K562 (cell line): ENCODE measurements at regions not wholly inside any gene's neighbourhood (a gene's known extent, or its start where the extent isn't known, plus 50 kb on each side); places are given as distances from the start of the nearest gene placed in this dataset.

Experiments used
- BHLHE40 ChIP-seq: IDR thresholded peaks from 2 replicates; pipeline ENCODE4 v1.6.1; 2011; ENCODE audit warnings: low read length, improper control_type of control experiment
- HDAC1 ChIP-seq, 2 experiments: fragments of 450-650 bp; IDR thresholded peaks; 2 replicates each; pipeline ENCODE4 v1.6.1; 2016 to 2017; ENCODE audit warnings: inconsistent platforms in 1 of 2, mild to moderate bottlenecking in 1 of 2, moderate library complexity in 1 of 2
- PHF20 ChIP-seq: fragments of 450-650 bp; IDR thresholded peaks from 2 replicates; pipeline ENCODE4 v1.6.1; 2018; ENCODE audit not compliant: partially characterized antibody
- RNF2 ChIP-seq: sonication (generic); IDR thresholded peaks from 2 replicates; pipeline ENCODE4 v1.6.1; 2016
- SLC30A9 ChIP-seq: fragments of 250-450 bp; sonication (Bioruptor Pico); IDR thresholded peaks from 2 replicates; pipeline ENCODE4 v1.8.0; 2022; ENCODE audit warnings: mild to moderate bottlenecking, moderate library complexity
- SMAD3 ChIP-seq: fragments of 450-650 bp; formaldehyde crosslinking; conservative IDR thresholded peaks from 2 replicates; pipeline ENCODE4 v1.4.0; 2020; ENCODE audit warnings: mild to moderate bottlenecking
- ZNF24 ChIP-seq: fragments of 450-650 bp; IDR thresholded peaks from 2 replicates; pipeline ENCODE4 v1.6.1; 2016
- TF ChIP-seq, protein P1 (sequence below), 3 experiments: IDR thresholded peaks in 2 of 3; conservative IDR thresholded peaks in 1 of 3; 2 replicates each; pipeline ENCODE4 v1.5.1; 2011 to 2012; ENCODE audit warnings: low read length in 3 of 3, mild to moderate bottlenecking in 3 of 3, control low read depth in 2 of 3, improper control_type of control experiment in 1 of 3, inconsistent platforms in 1 of 3, low read depth in 1 of 3, mixed read lengths in 1 of 3, moderate library complexity in 1 of 3; ENCODE audit not compliant: insufficient read depth in 2 of 3
- TF ChIP-seq, protein P2 (sequence below): fragments of 200-800 bp; sonication (Bioruptor generic); IDR thresholded peaks from 2 replicates; pipeline ENCODE4 v1.6.1; 2016; ENCODE audit warnings: missing genetic modification characterization, missing compliant biosample characterization
- TF ChIP-seq, protein P3 (sequence below): fragments of 150-350 bp; IDR thresholded peaks from 2 replicates; pipeline ENCODE4 v1.6.1; 2014; ENCODE audit warnings: low read depth, mild to moderate bottlenecking, low read length, borderline replicate concordance

DNA sequence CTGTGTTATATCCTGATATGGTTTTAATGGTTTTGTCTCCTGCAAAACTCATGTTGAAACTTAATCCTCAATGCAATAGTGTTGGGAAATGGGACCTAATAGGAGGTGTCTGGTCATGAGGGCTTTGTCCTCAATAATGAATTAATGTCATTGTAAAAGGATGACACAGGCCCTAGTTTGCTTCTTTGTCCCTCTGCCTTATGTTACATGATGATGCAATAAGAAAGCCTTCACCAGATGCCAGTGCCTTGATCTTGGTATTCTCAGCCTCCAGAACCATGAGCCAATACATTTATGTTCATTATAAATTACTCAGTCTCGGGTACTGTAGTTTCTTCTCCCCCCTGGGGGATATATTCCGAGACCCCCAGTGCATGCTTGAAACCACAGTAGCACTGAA, 1247.4 kb upstream of the SORCS1 start:
- no peak for TF ChIP-seq PHF20
- TF ChIP-seq HDAC1 (IDR thresholded peaks at IDR 0.05), result no peak
- TF ChIP-seq, protein P1, sequence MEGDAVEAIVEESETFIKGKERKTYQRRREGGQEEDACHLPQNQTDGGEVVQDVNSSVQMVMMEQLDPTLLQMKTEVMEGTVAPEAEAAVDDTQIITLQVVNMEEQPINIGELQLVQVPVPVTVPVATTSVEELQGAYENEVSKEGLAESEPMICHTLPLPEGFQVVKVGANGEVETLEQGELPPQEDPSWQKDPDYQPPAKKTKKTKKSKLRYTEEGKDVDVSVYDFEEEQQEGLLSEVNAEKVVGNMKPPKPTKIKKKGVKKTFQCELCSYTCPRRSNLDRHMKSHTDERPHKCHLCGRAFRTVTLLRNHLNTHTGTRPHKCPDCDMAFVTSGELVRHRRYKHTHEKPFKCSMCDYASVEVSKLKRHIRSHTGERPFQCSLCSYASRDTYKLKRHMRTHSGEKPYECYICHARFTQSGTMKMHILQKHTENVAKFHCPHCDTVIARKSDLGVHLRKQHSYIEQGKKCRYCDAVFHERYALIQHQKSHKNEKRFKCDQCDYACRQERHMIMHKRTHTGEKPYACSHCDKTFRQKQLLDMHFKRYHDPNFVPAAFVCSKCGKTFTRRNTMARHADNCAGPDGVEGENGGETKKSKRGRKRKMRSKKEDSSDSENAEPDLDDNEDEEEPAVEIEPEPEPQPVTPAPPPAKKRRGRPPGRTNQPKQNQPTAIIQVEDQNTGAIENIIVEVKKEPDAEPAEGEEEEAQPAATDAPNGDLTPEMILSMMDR (IDR thresholded peaks at IDR 0.05 in 2 of 3, conservative IDR thresholded peaks at IDR 0.05 in 1 of 3; ENCODE audit: insufficient read depth in 2 of 3, low read depth in 1 of 3, low read length in 3 of 3), result no peak
- TF ChIP-seq RNF2, result no peak
- TF ChIP-seq BHLHE40, result no peak
- TF ChIP-seq, protein P2, sequence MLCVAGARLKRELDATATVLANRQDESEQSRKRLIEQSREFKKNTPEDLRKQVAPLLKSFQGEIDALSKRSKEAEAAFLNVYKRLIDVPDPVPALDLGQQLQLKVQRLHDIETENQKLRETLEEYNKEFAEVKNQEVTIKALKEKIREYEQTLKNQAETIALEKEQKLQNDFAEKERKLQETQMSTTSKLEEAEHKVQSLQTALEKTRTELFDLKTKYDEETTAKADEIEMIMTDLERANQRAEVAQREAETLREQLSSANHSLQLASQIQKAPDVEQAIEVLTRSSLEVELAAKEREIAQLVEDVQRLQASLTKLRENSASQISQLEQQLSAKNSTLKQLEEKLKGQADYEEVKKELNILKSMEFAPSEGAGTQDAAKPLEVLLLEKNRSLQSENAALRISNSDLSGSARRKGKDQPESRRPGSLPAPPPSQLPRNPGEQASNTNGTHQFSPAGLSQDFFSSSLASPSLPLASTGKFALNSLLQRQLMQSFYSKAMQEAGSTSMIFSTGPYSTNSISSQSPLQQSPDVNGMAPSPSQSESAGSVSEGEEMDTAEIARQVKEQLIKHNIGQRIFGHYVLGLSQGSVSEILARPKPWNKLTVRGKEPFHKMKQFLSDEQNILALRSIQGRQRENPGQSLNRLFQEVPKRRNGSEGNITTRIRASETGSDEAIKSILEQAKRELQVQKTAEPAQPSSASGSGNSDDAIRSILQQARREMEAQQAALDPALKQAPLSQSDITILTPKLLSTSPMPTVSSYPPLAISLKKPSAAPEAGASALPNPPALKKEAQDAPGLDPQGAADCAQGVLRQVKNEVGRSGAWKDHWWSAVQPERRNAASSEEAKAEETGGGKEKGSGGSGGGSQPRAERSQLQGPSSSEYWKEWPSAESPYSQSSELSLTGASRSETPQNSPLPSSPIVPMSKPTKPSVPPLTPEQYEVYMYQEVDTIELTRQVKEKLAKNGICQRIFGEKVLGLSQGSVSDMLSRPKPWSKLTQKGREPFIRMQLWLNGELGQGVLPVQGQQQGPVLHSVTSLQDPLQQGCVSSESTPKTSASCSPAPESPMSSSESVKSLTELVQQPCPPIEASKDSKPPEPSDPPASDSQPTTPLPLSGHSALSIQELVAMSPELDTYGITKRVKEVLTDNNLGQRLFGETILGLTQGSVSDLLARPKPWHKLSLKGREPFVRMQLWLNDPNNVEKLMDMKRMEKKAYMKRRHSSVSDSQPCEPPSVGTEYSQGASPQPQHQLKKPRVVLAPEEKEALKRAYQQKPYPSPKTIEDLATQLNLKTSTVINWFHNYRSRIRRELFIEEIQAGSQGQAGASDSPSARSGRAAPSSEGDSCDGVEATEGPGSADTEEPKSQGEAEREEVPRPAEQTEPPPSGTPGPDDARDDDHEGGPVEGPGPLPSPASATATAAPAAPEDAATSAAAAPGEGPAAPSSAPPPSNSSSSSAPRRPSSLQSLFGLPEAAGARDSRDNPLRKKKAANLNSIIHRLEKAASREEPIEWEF (CRISPR knock-in tag), result no peak
- no peak for TF ChIP-seq SMAD3 (CRISPR knock-in tag)
- TF ChIP-seq, protein P3, sequence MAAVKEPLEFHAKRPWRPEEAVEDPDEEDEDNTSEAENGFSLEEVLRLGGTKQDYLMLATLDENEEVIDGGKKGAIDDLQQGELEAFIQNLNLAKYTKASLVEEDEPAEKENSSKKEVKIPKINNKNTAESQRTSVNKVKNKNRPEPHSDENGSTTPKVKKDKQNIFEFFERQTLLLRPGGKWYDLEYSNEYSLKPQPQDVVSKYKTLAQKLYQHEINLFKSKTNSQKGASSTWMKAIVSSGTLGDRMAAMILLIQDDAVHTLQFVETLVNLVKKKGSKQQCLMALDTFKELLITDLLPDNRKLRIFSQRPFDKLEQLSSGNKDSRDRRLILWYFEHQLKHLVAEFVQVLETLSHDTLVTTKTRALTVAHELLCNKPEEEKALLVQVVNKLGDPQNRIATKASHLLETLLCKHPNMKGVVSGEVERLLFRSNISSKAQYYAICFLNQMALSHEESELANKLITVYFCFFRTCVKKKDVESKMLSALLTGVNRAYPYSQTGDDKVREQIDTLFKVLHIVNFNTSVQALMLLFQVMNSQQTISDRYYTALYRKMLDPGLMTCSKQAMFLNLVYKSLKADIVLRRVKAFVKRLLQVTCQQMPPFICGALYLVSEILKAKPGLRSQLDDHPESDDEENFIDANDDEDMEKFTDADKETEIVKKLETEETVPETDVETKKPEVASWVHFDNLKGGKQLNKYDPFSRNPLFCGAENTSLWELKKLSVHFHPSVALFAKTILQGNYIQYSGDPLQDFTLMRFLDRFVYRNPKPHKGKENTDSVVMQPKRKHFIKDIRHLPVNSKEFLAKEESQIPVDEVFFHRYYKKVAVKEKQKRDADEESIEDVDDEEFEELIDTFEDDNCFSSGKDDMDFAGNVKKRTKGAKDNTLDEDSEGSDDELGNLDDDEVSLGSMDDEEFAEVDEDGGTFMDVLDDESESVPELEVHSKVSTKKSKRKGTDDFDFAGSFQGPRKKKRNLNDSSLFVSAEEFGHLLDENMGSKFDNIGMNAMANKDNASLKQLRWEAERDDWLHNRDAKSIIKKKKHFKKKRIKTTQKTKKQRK, result no peak
- TF ChIP-seq SLC30A9 (CRISPR knock-in tag), result no peak
- no peak for TF ChIP-seq ZNF24
